ENCODE measurements at regions not wholly inside any gene's neighbourhood (a gene's known extent, or its start where the extent isn't known, plus 50 kb on each side); places are given as distances from the start of the nearest gene placed in this dataset.

DNA sequence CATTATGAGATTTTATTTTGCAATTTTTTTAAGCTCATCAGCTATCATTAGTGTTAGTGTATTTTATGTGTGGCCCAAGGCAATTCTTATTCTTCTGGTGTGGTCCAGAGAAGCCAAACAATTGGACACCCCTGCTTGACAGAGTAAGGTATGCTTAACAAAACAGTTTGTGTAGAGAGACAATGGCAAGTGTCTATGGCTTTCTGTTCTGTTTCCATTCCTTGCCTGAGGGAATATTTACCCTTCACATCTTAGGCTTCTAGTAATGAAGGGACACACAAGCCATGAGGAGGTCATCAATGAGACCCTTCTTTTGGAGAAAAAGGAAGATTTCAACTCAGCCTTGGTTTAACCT is 1278.4 kb upstream of the TENM4 start:
- Histone ChIP-seq H3K4me2 (ENCODE audit: low read length) (no peak overlapping the region), H3K36me3 (ENCODE audit: control insufficient read depth, low read length) (no peaks in the 10 kb centered on the region), H3K9me2 (replicated peaks; ENCODE audit: control insufficient read depth, low read length) (no peaks in the 10 kb centered on the region), H3K4me1 (ENCODE audit: control insufficient read depth, low read length) (no peaks in the 10 kb centered on the region), H3K27ac (ENCODE audit: low read depth, low read length) (no peak overlapping the region), H3K4me3 (ENCODE audit: low read length) (no peak overlapping the region), H4K20me1 (ENCODE audit: control insufficient read depth, insufficient read depth, low read depth, low read length) (no peaks in the 10 kb centered on the region), H3K27me3 (ENCODE audit: control insufficient read depth, low read length) (no peaks in the 10 kb centered on the region), H3K79me2 (ENCODE audit: control insufficient read depth, low read length) (no peaks in the 10 kb centered on the region), H3F3A (ENCODE audit: control insufficient read depth, insufficient read depth) (no peaks in the 10 kb centered on the region), H3K9me3 (ENCODE audit: control insufficient read depth, insufficient read depth, low read length) (no peaks in the 10 kb centered on the region)
- TF ChIP-seq EZH2phosphoT487 (IDR thresholded peaks at IDR 0.05; ENCODE audit: borderline replicate concordance, low read length): no peak
- TF ChIP-seq, protein P1, sequence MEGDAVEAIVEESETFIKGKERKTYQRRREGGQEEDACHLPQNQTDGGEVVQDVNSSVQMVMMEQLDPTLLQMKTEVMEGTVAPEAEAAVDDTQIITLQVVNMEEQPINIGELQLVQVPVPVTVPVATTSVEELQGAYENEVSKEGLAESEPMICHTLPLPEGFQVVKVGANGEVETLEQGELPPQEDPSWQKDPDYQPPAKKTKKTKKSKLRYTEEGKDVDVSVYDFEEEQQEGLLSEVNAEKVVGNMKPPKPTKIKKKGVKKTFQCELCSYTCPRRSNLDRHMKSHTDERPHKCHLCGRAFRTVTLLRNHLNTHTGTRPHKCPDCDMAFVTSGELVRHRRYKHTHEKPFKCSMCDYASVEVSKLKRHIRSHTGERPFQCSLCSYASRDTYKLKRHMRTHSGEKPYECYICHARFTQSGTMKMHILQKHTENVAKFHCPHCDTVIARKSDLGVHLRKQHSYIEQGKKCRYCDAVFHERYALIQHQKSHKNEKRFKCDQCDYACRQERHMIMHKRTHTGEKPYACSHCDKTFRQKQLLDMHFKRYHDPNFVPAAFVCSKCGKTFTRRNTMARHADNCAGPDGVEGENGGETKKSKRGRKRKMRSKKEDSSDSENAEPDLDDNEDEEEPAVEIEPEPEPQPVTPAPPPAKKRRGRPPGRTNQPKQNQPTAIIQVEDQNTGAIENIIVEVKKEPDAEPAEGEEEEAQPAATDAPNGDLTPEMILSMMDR (IDR thresholded peaks at IDR 0.05; ENCODE audit: low read depth, low read length, poor library complexity, severe bottlenecking): no peak

DNA sequence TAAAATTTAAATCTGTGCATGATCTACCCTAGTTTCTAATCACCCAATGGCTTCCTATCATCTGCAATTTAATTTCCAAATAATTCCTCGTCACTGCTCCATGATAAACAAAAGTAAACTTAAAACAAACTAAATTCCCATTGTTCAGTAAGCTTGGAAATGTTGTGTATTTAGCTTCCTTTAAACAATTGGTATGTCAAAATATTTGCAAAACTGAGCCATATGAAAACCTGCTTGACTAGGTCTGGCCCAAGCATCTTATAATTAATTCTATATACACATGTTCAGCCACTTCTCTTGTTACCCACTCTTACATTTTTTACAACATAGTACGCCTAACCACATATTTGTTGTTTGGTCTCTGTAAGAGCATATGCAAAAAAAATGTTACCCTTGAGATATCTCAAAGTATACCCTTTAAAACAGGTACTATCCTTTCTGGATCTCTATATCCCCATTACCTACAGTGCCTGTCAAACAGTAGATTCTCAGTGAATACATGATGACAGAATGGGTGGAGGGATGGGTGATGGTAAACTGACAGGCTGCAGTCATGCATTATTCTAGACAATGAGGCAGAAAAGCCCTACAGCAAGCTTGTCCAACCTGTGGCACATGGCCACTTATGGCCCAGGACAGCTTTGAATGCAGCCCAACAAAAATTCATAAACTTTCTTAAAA is 1277.9 kb upstream of the TENM4 start:
- Histone ChIP-seq H3K9me3 (ENCODE audit: control insufficient read depth, insufficient read depth, low read length) (no peaks in the 10 kb centered on the region), H3K4me1 (ENCODE audit: control insufficient read depth, low read length) (no peaks in the 10 kb centered on the region), H3K36me3 (ENCODE audit: control insufficient read depth, low read length) (no peaks in the 10 kb centered on the region), H3K4me3 (ENCODE audit: low read length) (no peak overlapping the region), H3K27me3 (ENCODE audit: control insufficient read depth, low read length) (no peaks in the 10 kb centered on the region), H3K79me2 (ENCODE audit: control insufficient read depth, low read length) (no peaks in the 10 kb centered on the region), H3K4me2 (ENCODE audit: low read length) (no peak overlapping the region), H3K9me2 (replicated peaks; ENCODE audit: control insufficient read depth, low read length) (no peaks in the 10 kb centered on the region), H3K27ac (ENCODE audit: low read depth, low read length) (no peak overlapping the region), H4K20me1 (ENCODE audit: control insufficient read depth, insufficient read depth, low read depth, low read length) (no peaks in the 10 kb centered on the region), H3F3A (ENCODE audit: control insufficient read depth, insufficient read depth) (no peaks in the 10 kb centered on the region)
- TF ChIP-seq EZH2phosphoT487 (IDR thresholded peaks at IDR 0.05; ENCODE audit: borderline replicate concordance, low read length): no peak
- TF ChIP-seq, protein P1 (IDR thresholded peaks at IDR 0.05; ENCODE audit: low read depth, low read length, poor library complexity, severe bottlenecking): no peak

DNA sequence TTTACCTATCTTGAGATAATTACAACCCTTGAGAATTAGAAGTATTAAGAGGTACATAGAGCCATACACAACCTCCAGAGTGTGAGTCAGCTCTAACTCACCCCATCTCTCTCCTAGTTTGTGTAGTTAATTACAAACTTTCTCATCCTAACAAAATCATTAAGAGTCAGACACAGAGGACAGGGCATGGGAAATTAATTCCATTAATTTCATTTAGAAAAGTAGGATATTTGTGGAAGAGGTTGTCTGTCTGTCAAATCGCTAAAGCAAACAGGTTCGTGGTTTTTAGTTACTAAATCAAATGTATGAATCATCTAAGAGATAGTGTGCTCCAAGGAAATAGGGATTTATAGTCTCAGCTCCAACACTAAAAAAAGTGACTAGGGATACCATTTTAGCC is 1261.4 kb upstream of the TENM4 start:
- Histone ChIP-seq H3K9me3 (ENCODE audit: control insufficient read depth, insufficient read depth, low read length) (no peaks in the 10 kb centered on the region), H3K9me2 (replicated peaks; ENCODE audit: control insufficient read depth, low read length) (no peaks in the 10 kb centered on the region), H3K27me3 (ENCODE audit: control insufficient read depth, low read length) (no peaks in the 10 kb centered on the region), H3K79me2 (ENCODE audit: control insufficient read depth, low read length) (no peaks in the 10 kb centered on the region), H3K27ac (ENCODE audit: low read depth, low read length) (no peak overlapping the region), H3K36me3 (ENCODE audit: control insufficient read depth, low read length) (no peaks in the 10 kb centered on the region), H3K4me2 (ENCODE audit: low read length) (no peak overlapping the region), H3F3A (ENCODE audit: control insufficient read depth, insufficient read depth) (no peaks in the 10 kb centered on the region), H4K20me1 (ENCODE audit: control insufficient read depth, insufficient read depth, low read depth, low read length) (no peaks in the 10 kb centered on the region), H3K4me3 (ENCODE audit: low read length) (no peak overlapping the region), H3K4me1 (ENCODE audit: control insufficient read depth, low read length) (no peaks in the 10 kb centered on the region)
- no peak for TF ChIP-seq EZH2phosphoT487 (IDR thresholded peaks at IDR 0.05; ENCODE audit: borderline replicate concordance, low read length)
- TF ChIP-seq, protein P1 (IDR thresholded peaks at IDR 0.05; ENCODE audit: low read depth, low read length, poor library complexity, severe bottlenecking): no peak
